ENCODE measurements at regions not wholly inside any gene's neighbourhood (a gene's known extent, or its start where the extent isn't known, plus 50 kb on each side); places are given as distances from the start of the nearest gene placed in this dataset.

DNA sequence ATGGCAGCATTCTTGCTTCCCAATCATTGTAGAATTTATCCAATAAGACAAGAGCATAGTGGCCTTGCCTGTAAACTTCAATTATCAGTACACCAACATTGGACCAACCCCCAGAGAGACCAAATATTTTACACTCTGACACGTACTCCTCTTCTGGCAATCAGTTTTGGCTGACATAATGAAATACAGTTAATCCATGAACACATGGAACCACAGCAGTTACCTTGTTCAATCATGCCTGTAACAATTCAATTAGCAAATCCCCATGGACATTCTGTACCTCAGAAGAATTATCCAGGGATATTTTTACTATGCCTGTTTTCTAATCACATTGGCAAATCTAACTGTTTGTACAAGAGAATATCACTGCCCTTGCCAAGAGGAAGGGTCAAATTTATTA, 2162.0 kb downstream of the MRPL39 start:
- intact Hi-C loops (cut with micrococcal nuclease) (no loop called here), dilution Hi-C loops (cut with HindIII; ENCODE audit: low sequenced_read_pairs, unreplicated experiment) (no loop called here), in situ Hi-C loops (cut with MboI; ENCODE audit: low sequenced_read_pairs) (no loop called here)
- Histone ChIP-seq H2AK9ac (replicated peaks; ENCODE audit: low read depth, low read length, poor library complexity) (no peak overlapping the region), H3K23ac (ENCODE audit: low read depth, low read length) (no peak overlapping the region), H2BK15ac (ENCODE audit: low read depth, low read length) (no peak overlapping the region), H3K9me1 (ENCODE audit: insufficient read depth, low read length) (no peaks in the 10 kb centered on the region), H2AFZ (replicated peaks; ENCODE audit: low read length, poor library complexity) (no peak overlapping the region), H4K8ac (ENCODE audit: low read depth in 2 of 2, low read length in 2 of 2) (no peak overlapping the region), H2BK120ac (ENCODE audit: low read depth, low read length) (no peak overlapping the region), H2AK5ac (ENCODE audit: low read depth, low read length) (no peak overlapping the region), H4K5ac (ENCODE audit: low read depth, low read length) (no peak overlapping the region), H4K91ac (ENCODE audit: insufficient read depth, low read depth, low read length) (no peak overlapping the region), H3K36me3 (ENCODE audit: control insufficient read depth, insufficient read depth, low read length) (no peaks in the 10 kb centered on the region), H3K9ac (ENCODE audit: low read depth, low read length) (no peak overlapping the region), H3K56ac (ENCODE audit: extremely low read depth, insufficient read depth, low read length) (no peak overlapping the region), H4K20me1 (ENCODE audit: insufficient read depth, low read length) (no peaks in the 10 kb centered on the region), H3K4me3 (ENCODE audit: insufficient read depth, low read depth, low read length) (no peak overlapping the region), H3K4me1 (ENCODE audit: control insufficient read depth, insufficient read depth, low read length) (no peaks in the 10 kb centered on the region), H3K4ac (ENCODE audit: low read depth, low read length) (no peak overlapping the region), H3K9me3 (ENCODE audit: control insufficient read depth, insufficient read depth, low read length) (peaks cover 2% of the 10 kb centered on the region), H3K14ac (replicated peaks; ENCODE audit: low read depth, low read length) (no peak overlapping the region), H3K18ac (ENCODE audit: low read depth, low read length) (no peak overlapping the region), H3K4me2 (ENCODE audit: low read depth, low read length) (no peak overlapping the region), H2BK5ac (ENCODE audit: low read depth, low read length, poor library complexity, severe bottlenecking) (no peak overlapping the region), H3K27me3 (ENCODE audit: control insufficient read depth, insufficient read depth, low read length) (no peaks in the 10 kb centered on the region), H3K79me1 (ENCODE audit: low read depth in 1 of 2, low read length in 2 of 2) (no peaks in the 10 kb centered on the region), H2BK20ac (ENCODE audit: low read depth, low read length) (no peak overlapping the region), H3K27ac (ENCODE audit: insufficient read depth, low read length) (no peak overlapping the region)
- 40% methylated on average over 1 of the region's 1 CpG; no CpG with 5 or more reads in 1 of the 2 experiments for WGBS, 2 experiments (ENCODE audit: extremely low coverage in 2 of 2, insufficient read length in 1 of 2)
- no TSS peak for BruUV-seq (replicated peaks)
- ChIA-PET CTCF (no interaction called here), POLR2A (ENCODE audit: unreplicated experiment) (no interaction called here)
- DNase-seq (no peak), ATAC-seq (ENCODE audit: low read depth) (no peak)
- no peak for TF ChIP-seq SMC3 (IDR thresholded peaks at IDR 0.05; ENCODE audit: low read depth, low read length)
- TF ChIP-seq MXI1 (IDR thresholded peaks at IDR 0.05; ENCODE audit: borderline replicate concordance, low read depth, low read length) = no peak
- no peak for TF ChIP-seq RFX5 (IDR thresholded peaks at IDR 0.05; ENCODE audit: low read depth, low read length)
- no peak for TF ChIP-seq CHD1 (IDR thresholded peaks at IDR 0.05; ENCODE audit: low read depth, low read length)

All from IMR-90 (cell line).